Ovary (tissue), 7 donors: ENCODE measurements at regions not wholly inside any gene's neighbourhood (a gene's known extent, or its start where the extent isn't known, plus 50 kb on each side); places are given as distances from the start of the nearest gene placed in this dataset.

ENCODE experiments used
- DNase-seq, 5 donors: peaks; one replicate each; pipeline ENCODE4 v3.0.0-alpha.2; 2019 to 2020
- H3K27ac ChIP-seq, 2 donors: fragments of 200-600 bp; one replicate each; pipeline versions ENCODE4 v1.5.1 to v1.8.0; 2019 to 2022
- H3K27me3 ChIP-seq: fragments of 200-600 bp; one replicate; pipeline ENCODE4 v1.8.0; 2022
- H3K36me3 ChIP-seq: fragments of 200-600 bp; sonication (generic); one replicate; pipeline ENCODE4 v1.5.1; 2019
- H3K4me1 ChIP-seq: one replicate; pipeline ENCODE4 v1.8.1; 2013; ENCODE audit warnings: mild to moderate bottlenecking, moderate library complexity; ENCODE audit not compliant: insufficient read depth
- H3K4me3 ChIP-seq: fragments of 200-600 bp; sonication (generic); one replicate; pipeline ENCODE4 v1.5.1; 2017
- H3K9me3 ChIP-seq, 2 donors: fragments of 200-600 bp in 1 of 2; sonication (generic) in 1 of 2; one replicate each; pipeline versions ENCODE4 v1.5.1 to v1.8.1; 2013 to 2019; ENCODE audit warnings: mild to moderate bottlenecking in 1 of 2, moderate library complexity in 1 of 2
- EP300 ChIP-seq: sonication (generic); formaldehyde crosslinking; IDR thresholded peaks from one replicate; pipeline ENCODE4 v1.6.1; 2017; ENCODE audit warnings: antibody characterized with exemption
- POLR2A ChIP-seq: fragments of 450-650 bp; IDR thresholded peaks from one replicate; pipeline ENCODE4 v1.6.1; 2017; ENCODE audit warnings: antibody characterized with exemption, mild to moderate bottlenecking, moderate library complexity
- WGBS, 3 donors: extraction: QIAGEN DNeasy Blood & Tissue Kit in 1 of 3; methylation state at CpG; one replicate each; pipeline versions ENCODE4 v1.1.5 to v1.1.7; 2013 to 2017; 5-methylcytosine and 5-hydroxymethylcytosine counted together
- intact Hi-C, 4 donors: fragments of 100-400 bp; cut with DNase I; formaldehyde crosslinking; loops; one replicate each; pipeline versions ENCODE4 v1.11.0 to v1.15.1; 2022 to 2023
- TF ChIP-seq, protein P1 (sequence below), 3 donors: fragments of 450-650 bp in 2 of 3; fragments of 200-600 bp in 1 of 3; IDR thresholded peaks; one replicate each; pipeline versions ENCODE4 v1.5.1 to v1.8.0; 2016 to 2022; ENCODE audit warnings: antibody characterized with exemption in 3 of 3, mild to moderate bottlenecking in 1 of 3
- donor health status: DM: no; HTN: no; CAD: no; lungs with moderate emphysema.
- donor health status: DM: no; HTN: no; CAD: no.
- donor health status: Bipolar disorder and iron deficiency.
- donor health status: DM: no; HTN: no; CAD: no.
- donor health status: DM: yes; HTN: yes; CAD: no.

GRCh38 chr6:160934157-160934556 is 57.4 kb upstream of the MAP3K4 start:
- H3K9me3 ChIP-seq: no peaks in the 10 kb centered on the region
- intact Hi-C loops: loop anchor here in 3 of 4 donors (5.0 to 10.0 kb wide), 3 partner anchors 58 to 433 kb away; partner anchors contain the start of gene MAP3K4 (in 3 of the 3)

DNA sequence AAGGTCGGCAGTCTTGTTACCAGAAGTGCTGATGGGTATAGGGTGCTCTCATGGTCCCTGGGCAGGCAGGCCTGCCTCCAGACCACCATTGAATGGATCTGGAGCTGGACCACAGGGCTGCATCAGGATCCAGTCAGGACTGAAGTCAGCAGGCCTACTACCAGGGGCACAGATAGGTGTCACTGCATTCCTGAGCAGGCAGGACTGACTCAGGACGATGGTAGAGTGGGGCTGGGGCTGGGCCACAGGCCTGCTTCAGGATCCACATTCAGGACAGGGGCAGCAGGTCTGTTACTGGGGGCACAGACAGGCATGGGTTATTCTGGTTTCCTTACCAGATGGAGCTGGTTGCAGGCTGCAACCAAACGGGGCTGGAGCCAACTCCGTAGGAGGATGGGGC is 51.4 kb upstream of the MAP3K4 start:
- Histone ChIP-seq H3K27me3 (no peaks in the 10 kb centered on the region), H3K4me3 (no peak overlapping the region), H3K36me3 (no peaks in the 10 kb centered on the region), H3K27ac (no peak overlapping the region), H3K9me3 (no peaks in the 10 kb centered on the region), H3K4me1 (no peaks in the 10 kb centered on the region)
- TF ChIP-seq EP300 (no peak), POLR2A (no peak)
- TF ChIP-seq, protein P1, sequence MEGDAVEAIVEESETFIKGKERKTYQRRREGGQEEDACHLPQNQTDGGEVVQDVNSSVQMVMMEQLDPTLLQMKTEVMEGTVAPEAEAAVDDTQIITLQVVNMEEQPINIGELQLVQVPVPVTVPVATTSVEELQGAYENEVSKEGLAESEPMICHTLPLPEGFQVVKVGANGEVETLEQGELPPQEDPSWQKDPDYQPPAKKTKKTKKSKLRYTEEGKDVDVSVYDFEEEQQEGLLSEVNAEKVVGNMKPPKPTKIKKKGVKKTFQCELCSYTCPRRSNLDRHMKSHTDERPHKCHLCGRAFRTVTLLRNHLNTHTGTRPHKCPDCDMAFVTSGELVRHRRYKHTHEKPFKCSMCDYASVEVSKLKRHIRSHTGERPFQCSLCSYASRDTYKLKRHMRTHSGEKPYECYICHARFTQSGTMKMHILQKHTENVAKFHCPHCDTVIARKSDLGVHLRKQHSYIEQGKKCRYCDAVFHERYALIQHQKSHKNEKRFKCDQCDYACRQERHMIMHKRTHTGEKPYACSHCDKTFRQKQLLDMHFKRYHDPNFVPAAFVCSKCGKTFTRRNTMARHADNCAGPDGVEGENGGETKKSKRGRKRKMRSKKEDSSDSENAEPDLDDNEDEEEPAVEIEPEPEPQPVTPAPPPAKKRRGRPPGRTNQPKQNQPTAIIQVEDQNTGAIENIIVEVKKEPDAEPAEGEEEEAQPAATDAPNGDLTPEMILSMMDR (IDR thresholded peaks at IDR 0.05): no peak
- WGBS, 3 donors: 70 to 79% (median 76%) methylated on average over 4 of the region's 4 CpGs
- no peak for DNase-seq
- intact Hi-C loops: no loop called here

More at GRCh38 chr6:160934157-160934556, 57.4 kb upstream of the MAP3K4 start:
- no peak overlapping the region for H3K4me3 ChIP-seq
- H3K27me3 ChIP-seq: no peaks in the 10 kb centered on the region
- TF ChIP-seq, protein P1 (IDR thresholded peaks at IDR 0.05): no peak
- TF ChIP-seq POLR2A: no peak
- no peak for TF ChIP-seq EP300
- peaks cover 2% of the 10 kb centered on the region for H3K4me1 ChIP-seq
- H3K27ac ChIP-seq: no peak overlapping the region
- DNase-seq: no peak
- WGBS, 3 donors: 93 to 95% (median 93%) methylated on average over 3 of the region's 3 CpGs
- no peaks in the 10 kb centered on the region for H3K36me3 ChIP-seq
